Muscle of arm (tissue), 1 donor: ENCODE measurements at regions not wholly inside any gene's neighbourhood (a gene's known extent, or its start where the extent isn't known, plus 50 kb on each side); places are given as distances from the start of the nearest gene placed in this dataset.
"Not testable (repeated sequence)": the region's sequence is repeated elsewhere in the genome, so short reads cannot be mapped to it uniquely, and the experiment has no call there.

Experiments used
- DNase-seq: peaks from one replicate; pipeline ENCODE4 v3.0.0-alpha.2; 2013

- no peak for DNase-seq
These were observed 260.9 kb upstream of the PLPP4 start for GRCh38 chr10:120195984-120196712.

- DNase-seq = no peak
These were observed 252.2 kb upstream of the PLPP4 start for GRCh38 chr10:120204877-120205276.

- DNase-seq = no peak
These were observed 251.5 kb upstream of the PLPP4 start for GRCh38 chr10:120205368-120206018.

- DNase-seq = no peak
These were observed 248.5 kb upstream of the PLPP4 start for GRCh38 chr10:120208488-120208887.

GRCh38 chr10:120209124-120209762 lies 247.8 kb upstream of the PLPP4 start:
- no peak for DNase-seq

- no peak for DNase-seq
These were observed 244.8 kb upstream of the PLPP4 start for GRCh38 chr10:120212275-120212674.

- not testable (repeated sequence) for DNase-seq
These were observed 243.7 kb upstream of the PLPP4 start for GRCh38 chr10:120213283-120213682.

GRCh38 chr10:120217736-120218135 lies 239.3 kb upstream of the PLPP4 start:
- no peak for DNase-seq

GRCh38 chr10:120221873-120222485 lies 235.0 kb upstream of the PLPP4 start:
- DNase-seq = no peak

GRCh38 chr10:120229641-120230040 lies 227.4 kb upstream of the PLPP4 start:
- no peak for DNase-seq

- not testable (repeated sequence) for DNase-seq
These were observed 217.3 kb upstream of the PLPP4 start for GRCh38 chr10:120239695-120240094.

GRCh38 chr10:120251821-120252442 lies 205.1 kb upstream of the PLPP4 start:
- no peak for DNase-seq

- DNase-seq = no peak
These were observed 203.9 kb upstream of the PLPP4 start for GRCh38 chr10:120253131-120253530.

- no peak for DNase-seq
These were observed 196.6 kb upstream of the PLPP4 start for GRCh38 chr10:120260456-120260855.

GRCh38 chr10:120262857-120263547 lies 194.0 kb upstream of the PLPP4 start:
- no peak for DNase-seq

- no peak for DNase-seq
These were observed 191.0 kb upstream of the PLPP4 start for GRCh38 chr10:120266022-120266421.

- no peak for DNase-seq
These were observed 186.1 kb upstream of the PLPP4 start for GRCh38 chr10:120270906-120271305.

GRCh38 chr10:120271696-120272095 lies 185.3 kb upstream of the PLPP4 start:
- no peak for DNase-seq

GRCh38 chr10:120272350-120272749 lies 184.7 kb upstream of the PLPP4 start:
- no peak for DNase-seq

GRCh38 chr10:120278069-120278468 lies 179.0 kb upstream of the PLPP4 start:
- DNase-seq = no peak

- no peak for DNase-seq
These were observed 177.8 kb upstream of the PLPP4 start for GRCh38 chr10:120279196-120279595.

GRCh38 chr10:120282421-120282820 lies 174.6 kb upstream of the PLPP4 start:
- DNase-seq = no peak
